AG09309 (cell line): ENCODE measurements at regions not wholly inside any gene's neighbourhood (a gene's known extent, or its start where the extent isn't known, plus 50 kb on each side); places are given as distances from the start of the nearest gene placed in this dataset.

ENCODE experiments used
- DNase-seq: peaks from one replicate; pipeline ENCODE4 v3.0.0-alpha.2; 2010; ENCODE audit warnings: low read depth
- H3K4me3 ChIP-seq: 2 replicates; pipeline ENCODE4 v1.5.1; 2011; ENCODE audit warnings: mild to moderate bottlenecking, low read depth, low read length, moderate library complexity; ENCODE audit not compliant: control insufficient read depth
- TF ChIP-seq, protein P1 (sequence below): IDR thresholded peaks from 2 replicates; pipeline ENCODE4 v1.5.1; 2011; ENCODE audit warnings: mild to moderate bottlenecking, low read depth, low read length, inconsistent platforms; ENCODE audit not compliant: insufficient read depth, control insufficient read depth; ENCODE audit errors: missing control alignments

DNA sequence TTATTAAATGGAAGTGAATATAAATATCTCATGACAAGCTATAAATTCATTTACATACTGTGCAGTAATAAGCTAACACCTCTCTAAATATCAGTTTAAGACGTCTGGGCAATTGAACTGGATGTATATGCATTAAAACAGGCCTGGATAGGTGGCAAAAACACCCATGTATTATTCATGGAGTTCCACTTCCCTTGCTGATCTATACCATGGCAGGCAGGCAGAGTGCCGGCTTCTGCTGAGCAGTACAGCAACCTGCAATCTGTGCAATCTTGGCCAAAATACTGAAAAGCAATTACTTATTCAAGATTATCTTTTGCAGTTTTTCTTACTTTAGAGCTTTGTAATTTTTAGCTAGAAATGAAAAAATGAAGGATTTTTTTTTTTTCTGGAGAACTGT is 112.1 kb upstream of the PIEZO2 start:
- DNase-seq: no peak
- TF ChIP-seq, protein P1, sequence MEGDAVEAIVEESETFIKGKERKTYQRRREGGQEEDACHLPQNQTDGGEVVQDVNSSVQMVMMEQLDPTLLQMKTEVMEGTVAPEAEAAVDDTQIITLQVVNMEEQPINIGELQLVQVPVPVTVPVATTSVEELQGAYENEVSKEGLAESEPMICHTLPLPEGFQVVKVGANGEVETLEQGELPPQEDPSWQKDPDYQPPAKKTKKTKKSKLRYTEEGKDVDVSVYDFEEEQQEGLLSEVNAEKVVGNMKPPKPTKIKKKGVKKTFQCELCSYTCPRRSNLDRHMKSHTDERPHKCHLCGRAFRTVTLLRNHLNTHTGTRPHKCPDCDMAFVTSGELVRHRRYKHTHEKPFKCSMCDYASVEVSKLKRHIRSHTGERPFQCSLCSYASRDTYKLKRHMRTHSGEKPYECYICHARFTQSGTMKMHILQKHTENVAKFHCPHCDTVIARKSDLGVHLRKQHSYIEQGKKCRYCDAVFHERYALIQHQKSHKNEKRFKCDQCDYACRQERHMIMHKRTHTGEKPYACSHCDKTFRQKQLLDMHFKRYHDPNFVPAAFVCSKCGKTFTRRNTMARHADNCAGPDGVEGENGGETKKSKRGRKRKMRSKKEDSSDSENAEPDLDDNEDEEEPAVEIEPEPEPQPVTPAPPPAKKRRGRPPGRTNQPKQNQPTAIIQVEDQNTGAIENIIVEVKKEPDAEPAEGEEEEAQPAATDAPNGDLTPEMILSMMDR: no peak
- H3K4me3 ChIP-seq: no peak overlapping the region

DNA sequence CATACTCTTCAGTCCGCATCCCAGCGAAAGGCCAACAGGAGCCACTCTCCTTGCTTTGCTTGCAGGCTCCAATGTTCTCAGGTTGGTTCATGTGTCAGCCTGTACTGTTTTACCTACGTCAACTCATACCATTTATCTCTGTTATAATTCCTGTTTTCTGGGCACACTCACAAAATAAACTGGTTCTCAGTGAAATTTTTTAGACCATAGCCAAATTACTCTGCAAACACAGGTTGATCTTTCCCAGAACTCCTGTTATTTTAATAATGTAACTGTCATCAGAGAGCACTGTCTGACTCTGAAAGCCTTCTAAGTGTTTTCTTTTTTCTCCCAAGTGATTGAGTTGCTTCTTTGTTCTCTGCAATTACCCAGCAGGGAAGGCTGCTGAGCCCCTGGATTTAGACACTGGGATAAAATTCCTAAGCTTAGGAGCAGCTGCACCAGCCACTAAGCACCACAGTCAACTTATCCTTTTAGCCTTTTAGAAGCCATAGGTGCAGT is 111.6 kb upstream of the PIEZO2 start:
- TF ChIP-seq, protein P1: no peak
- no peak overlapping the region for H3K4me3 ChIP-seq
- DNase-seq: no peak

DNA sequence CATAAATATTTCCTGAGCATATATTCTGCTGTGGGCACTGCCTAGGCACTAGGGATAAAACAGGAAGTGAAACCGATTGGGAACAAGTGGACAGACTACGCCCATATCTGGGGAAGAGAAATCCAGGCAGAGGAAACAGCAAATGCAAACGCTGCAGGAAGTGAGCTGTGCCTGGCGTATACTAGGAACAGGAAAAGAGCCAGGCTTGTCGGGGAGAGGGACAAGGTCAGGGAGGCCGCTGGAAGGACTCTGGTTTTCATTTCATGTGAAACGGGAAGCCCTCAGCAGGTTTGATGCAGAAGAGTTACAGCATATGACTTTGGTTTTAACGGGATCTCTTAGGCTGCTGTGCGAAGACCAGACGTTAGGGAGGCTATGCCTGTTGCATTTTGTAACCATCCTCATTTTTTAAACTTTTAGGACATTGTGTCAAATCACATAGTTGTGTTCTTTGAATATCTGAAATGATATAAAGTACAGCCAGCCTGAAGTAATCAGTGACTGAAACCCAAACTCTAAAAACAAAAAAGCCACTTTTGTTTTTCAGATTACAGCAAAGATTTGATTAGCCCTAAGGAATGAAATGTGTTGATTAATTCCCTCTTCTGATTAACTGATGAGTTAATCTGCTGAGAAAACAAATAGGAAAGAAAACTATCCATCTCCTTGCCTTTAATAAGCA is 110.2 kb upstream of the PIEZO2 start:
- DNase-seq: no peak
- TF ChIP-seq, protein P1: no peak
- H3K4me3 ChIP-seq: no peak overlapping the region

DNA sequence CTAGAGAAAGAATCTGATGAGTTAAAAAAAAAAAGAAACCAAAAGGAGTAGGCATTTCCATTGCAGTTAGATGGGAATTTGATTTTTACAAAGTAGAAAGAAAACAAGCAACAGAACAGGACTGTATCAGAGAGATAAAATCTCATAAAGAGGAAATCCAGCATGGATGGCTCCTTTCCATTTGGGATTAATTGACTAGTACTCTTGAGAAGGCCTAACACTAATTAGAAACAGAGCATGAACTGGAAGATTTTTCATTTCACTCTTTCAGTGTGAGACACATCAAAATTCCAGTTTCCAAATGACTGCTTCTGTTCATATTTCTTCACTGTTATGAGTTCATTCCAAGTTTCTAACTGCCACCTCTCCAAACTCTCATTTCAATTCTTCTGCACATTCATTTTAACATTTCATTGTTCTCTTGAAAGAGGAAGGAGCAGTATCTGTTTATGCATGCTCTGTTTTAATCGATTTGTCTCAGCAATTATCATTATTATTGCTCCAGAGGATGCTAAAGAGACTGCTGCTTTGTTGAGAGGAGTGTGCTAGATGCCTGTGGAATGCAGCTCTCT is 108.8 kb upstream of the PIEZO2 start:
- no peak for DNase-seq
- H3K4me3 ChIP-seq: no peak overlapping the region
- TF ChIP-seq, protein P1: no peak

DNA sequence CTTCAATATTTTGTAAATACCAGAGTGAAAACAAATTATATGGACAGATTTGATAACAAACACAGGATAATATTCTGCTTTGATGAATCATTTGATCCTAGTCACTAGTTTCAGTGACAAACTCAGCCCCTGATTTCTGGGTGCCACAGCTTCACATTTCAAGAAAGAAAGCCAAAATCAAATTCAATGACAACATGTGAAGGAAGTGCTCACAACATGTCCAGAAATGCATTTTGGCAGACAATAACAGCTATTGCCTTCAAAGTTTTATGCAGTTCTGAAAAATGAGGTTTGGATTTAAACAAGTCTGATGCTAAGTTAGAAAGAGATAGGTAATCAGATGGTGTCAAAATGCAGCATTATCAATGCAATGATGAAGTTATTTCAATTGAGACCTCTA is 106.9 kb upstream of the PIEZO2 start:
- no peak for DNase-seq
- TF ChIP-seq, protein P1: no peak
- no peak overlapping the region for H3K4me3 ChIP-seq

DNA sequence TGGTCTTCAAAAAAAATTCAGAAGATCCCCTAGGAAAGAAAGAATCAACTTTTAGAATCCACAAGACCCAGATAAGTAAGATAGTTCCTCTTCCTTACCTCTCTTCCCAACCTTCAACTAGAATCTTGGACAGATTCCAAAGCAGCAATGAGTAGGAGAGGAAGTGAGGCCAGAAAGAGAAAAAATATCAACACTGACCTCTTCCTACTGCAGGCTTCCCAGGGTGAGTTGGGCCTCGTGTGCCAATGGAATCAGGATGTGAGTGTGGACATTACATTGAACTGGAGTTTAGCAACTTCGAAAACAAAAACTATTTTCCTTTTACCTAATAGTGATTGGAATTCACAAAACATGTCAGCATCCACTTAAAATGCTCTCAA is 102.5 kb upstream of the PIEZO2 start:
- no peak for DNase-seq
- TF ChIP-seq, protein P1: no peak
- H3K4me3 ChIP-seq: no peak overlapping the region
